ENCODE measurements at regions not wholly inside any gene's neighbourhood (a gene's known extent, or its start where the extent isn't known, plus 50 kb on each side); places are given as distances from the start of the nearest gene placed in this dataset.

GRCh38 chr5:90201923-90202322 is 207.6 kb downstream of the CETN3 start:
- Histone ChIP-seq H3K79me2 (no peaks in the 10 kb centered on the region), H3K9me3 (ENCODE audit: low read depth) (no peaks in the 10 kb centered on the region), H3K4me1 (ENCODE audit: insufficient read depth) (no peaks in the 10 kb centered on the region), H3K9me2 (replicated peaks; ENCODE audit: insufficient read depth) (no peaks in the 10 kb centered on the region), H4K20me1 (ENCODE audit: insufficient read depth, poor library complexity, severe bottlenecking) (no peaks in the 10 kb centered on the region), H3K4me3 (no peak overlapping the region), H3K36me3 (replicated peaks; ENCODE audit: insufficient read depth, low read depth) (no peaks in the 10 kb centered on the region), H2AFZ (no peak overlapping the region), H3K27ac (no peak overlapping the region), H3K4me2 (no peak overlapping the region), H3K27me3 (no peaks in the 10 kb centered on the region)
- no peak for DNase-seq (ENCODE audit: low spot score)
- TF ChIP-seq EZH2phosphoT487 (IDR thresholded peaks at IDR 0.05; ENCODE audit: low read depth, severe bottlenecking, unreplicated experiment), result no peak
- TF ChIP-seq CTCF (IDR thresholded peaks at IDR 0.05; ENCODE audit: poor library complexity), result no peak
- TF ChIP-seq EZH2 (IDR thresholded peaks at IDR 0.05; ENCODE audit: borderline replicate concordance), result no peak
- 67% methylated on average over 3 of the region's 3 CpGs for WGBS (ENCODE audit: low lambda C conversion rate, missing lambda C conversion rate)

- Histone ChIP-seq H2AFZ (no peak overlapping the region), H3K36me3 (replicated peaks; ENCODE audit: insufficient read depth, low read depth) (no peaks in the 10 kb centered on the region), H3K27me3 (no peaks in the 10 kb centered on the region), H3K27ac (no peak overlapping the region), H3K9me3 (ENCODE audit: low read depth) (no peaks in the 10 kb centered on the region), H3K79me2 (no peaks in the 10 kb centered on the region), H3K4me1 (ENCODE audit: insufficient read depth) (peaks cover 9% of the 10 kb centered on the region), H4K20me1 (ENCODE audit: insufficient read depth, poor library complexity, severe bottlenecking) (no peaks in the 10 kb centered on the region), H3K4me3 (no peak overlapping the region), H3K9me2 (replicated peaks; ENCODE audit: insufficient read depth) (no peaks in the 10 kb centered on the region), H3K4me2 (no peak overlapping the region)
- WGBS (ENCODE audit: low lambda C conversion rate, missing lambda C conversion rate), result 97% methylated on average over 2 of the region's 2 CpGs
- no peak for DNase-seq (ENCODE audit: low spot score)
- TF ChIP-seq EZH2 (IDR thresholded peaks at IDR 0.05; ENCODE audit: borderline replicate concordance), result no peak
- TF ChIP-seq EZH2phosphoT487 (IDR thresholded peaks at IDR 0.05; ENCODE audit: low read depth, severe bottlenecking, unreplicated experiment), result no peak
- no peak for TF ChIP-seq CTCF (IDR thresholded peaks at IDR 0.05; ENCODE audit: poor library complexity)
These were observed 216.3 kb downstream of the CETN3 start for GRCh38 chr5:90193185-90193822.

GRCh38 chr5:90191352-90192045 is 218.1 kb downstream of the CETN3 start:
- peaks cover 9% of the 10 kb centered on the region for H3K4me1 ChIP-seq (ENCODE audit: insufficient read depth)
- no peak overlapping the region for H3K4me2 ChIP-seq
- no peaks in the 10 kb centered on the region for H3K36me3 ChIP-seq (replicated peaks; ENCODE audit: insufficient read depth, low read depth)
- TF ChIP-seq EZH2 (IDR thresholded peaks at IDR 0.05; ENCODE audit: borderline replicate concordance), result no peak
- no peak for TF ChIP-seq EZH2phosphoT487 (IDR thresholded peaks at IDR 0.05; ENCODE audit: low read depth, severe bottlenecking, unreplicated experiment)
- no peak for TF ChIP-seq CTCF (IDR thresholded peaks at IDR 0.05; ENCODE audit: poor library complexity)
- H3K27ac ChIP-seq, result peak overlapping the region; percentile 43
- no peaks in the 10 kb centered on the region for H3K27me3 ChIP-seq
- no peak overlapping the region for H3K4me3 ChIP-seq
- no peak overlapping the region for H2AFZ ChIP-seq
- no peaks in the 10 kb centered on the region for H4K20me1 ChIP-seq (ENCODE audit: insufficient read depth, poor library complexity, severe bottlenecking)
- no peaks in the 10 kb centered on the region for H3K9me2 ChIP-seq (replicated peaks; ENCODE audit: insufficient read depth)
- H3K79me2 ChIP-seq, result no peaks in the 10 kb centered on the region
- WGBS (ENCODE audit: low lambda C conversion rate, missing lambda C conversion rate), result 29% methylated on average over 2 of the region's 2 CpGs
- no peaks in the 10 kb centered on the region for H3K9me3 ChIP-seq (ENCODE audit: low read depth)
- peak; percentile 55 for DNase-seq (ENCODE audit: low spot score)
